K562 (cell line): ENCODE measurements at regions not wholly inside any gene's neighbourhood (a gene's known extent, or its start where the extent isn't known, plus 50 kb on each side); places are given as distances from the start of the nearest gene placed in this dataset.

Source experiments
- ATAC-seq: fragments of 200-7000 bp; cut with Tn5 transposase; 3 replicates; pipeline ENCODE4 v1.9.1; 2020; ENCODE audit warnings: moderate library complexity
- BruUV-seq: library from RNA; stranded (reverse); fragments of 400-500 nt; replicated peaks from 2 replicates; lab custom pipeline; 2021; lab: Mats Ljungman, UMichigan
- CTCF ChIA-PET: fragments of 300-600 bp; formaldehyde crosslinking; extraction: SDS; loops from one replicate; lab custom pipeline; 2021; ENCODE audit warnings: low intra/inter-chr PET ratio; lab: Yijun Ruan, JAX
- POLR2A ChIA-PET: fragments of 300-600, 350-650 bp; sonication (Branson Sonifier 250); formaldehyde crosslinking; extraction: SDS; loops from one replicate; lab custom pipeline; 2021; ENCODE audit warnings: antibody characterized with exemption, inconsistent platforms; lab: Yijun Ruan, JAX
- DNase-seq, 4 experiments: peaks; one replicate each; pipeline versions ENCODE4 v3.0.0 to v3.0.0-alpha.2; 2011 to 2018; ENCODE audit warnings: low spot score in 3 of 4, mixed read lengths in 3 of 4; ENCODE audit errors: extremely low read depth in 1 of 4
- FAIRE-seq: peaks from 2 replicates; lab custom pipeline; 2011; peaks lifted over from hg19 to GRCh38; lab: Jason Lieb, UNC
- H2AFZ ChIP-seq: 2 replicates; pipeline ENCODE4 v1.6.0; 2011; ENCODE audit warnings: low read depth, low read length, control low read depth, inconsistent platforms
- H3K27ac ChIP-seq: fragments of 200-600 bp; 3 replicates; pipeline ENCODE4 v1.8.0; 2011; ENCODE audit warnings: low read depth, mild to moderate bottlenecking, control low read depth, inconsistent platforms, low read length, moderate library complexity, mixed read lengths; ENCODE audit errors: extremely low read depth
- H3K27me3 ChIP-seq, 2 experiments: fragments of 300-600 bp in 1 of 2; 2 replicates in 1 of 2; 3 replicates in 1 of 2; pipeline versions ENCODE4 v1.6.0 to v1.8.0; 2011; ENCODE audit warnings: inconsistent platforms in 2 of 2, low read length in 2 of 2, mild to moderate bottlenecking in 1 of 2, mixed read lengths in 1 of 2, moderate library complexity in 1 of 2; ENCODE audit not compliant: control insufficient read depth in 2 of 2, insufficient read depth in 2 of 2
- H3K36me3 ChIP-seq: fragments of 300-600 bp; 3 replicates; pipeline ENCODE4 v1.8.0; 2011; ENCODE audit warnings: mild to moderate bottlenecking, low read length, inconsistent platforms; ENCODE audit not compliant: control insufficient read depth, insufficient read depth
- H3K4me1 ChIP-seq, 2 experiments: fragments of 200-600 bp in 1 of 2; replicated peaks in 1 of 2; 2 replicates in 1 of 2; 3 replicates in 1 of 2; pipeline versions ENCODE4 v1.5.1 to v1.8.0; 2011; ENCODE audit warnings: inconsistent platforms in 2 of 2, low read length in 2 of 2, mild to moderate bottlenecking in 1 of 2, mixed read lengths in 1 of 2, moderate library complexity in 1 of 2; ENCODE audit not compliant: control insufficient read depth in 2 of 2, insufficient read depth in 2 of 2
- H3K4me2 ChIP-seq: 2 replicates; pipeline ENCODE4 v1.6.1; 2011; ENCODE audit warnings: low read length, control low read depth, inconsistent platforms, mixed read lengths; ENCODE audit not compliant: insufficient read depth
- H3K4me3 ChIP-seq: fragments of 200-600 bp; sonication (generic), shearing (Covaris generic); 2 replicates; pipeline ENCODE4 v1.5.1; 2016; ENCODE audit warnings: control low read depth, inconsistent platforms
- H3K79me2 ChIP-seq: fragments of 200-600 bp; 3 replicates; pipeline ENCODE4 v1.8.0; 2011; ENCODE audit warnings: low read length, inconsistent platforms; ENCODE audit not compliant: control insufficient read depth, insufficient read depth
- H3K9ac ChIP-seq, 2 experiments: 2 replicates each; pipeline versions ENCODE4 v1.6.0 to v1.6.1; 2011; ENCODE audit warnings: low read depth in 2 of 2, low read length in 2 of 2, control low read depth in 1 of 2, inconsistent platforms in 1 of 2, mild to moderate bottlenecking in 1 of 2, mixed read lengths in 1 of 2; ENCODE audit not compliant: insufficient read depth in 1 of 2
- H3K9me1 ChIP-seq: one replicate; pipeline ENCODE4 v1.6.0; 2011; ENCODE audit warnings: inconsistent platforms, mild to moderate bottlenecking, low read length, moderate library complexity; ENCODE audit not compliant: control insufficient read depth, insufficient read depth
- H3K9me3 ChIP-seq: replicated peaks from 2 replicates; pipeline ENCODE4 v1.5.1; 2011; ENCODE audit warnings: low read depth, low read length, inconsistent platforms; ENCODE audit not compliant: control insufficient read depth, insufficient read depth
- H4K20me1 ChIP-seq: replicated peaks from 2 replicates; pipeline ENCODE4 v1.6.1; 2011; ENCODE audit warnings: low read length, inconsistent platforms, mixed read lengths; ENCODE audit not compliant: control insufficient read depth, insufficient read depth
- FOXK2 ChIP-seq, 2 experiments: fragments of 450-650 bp; IDR thresholded peaks in 1 of 2; conservative IDR thresholded peaks in 1 of 2; 2 replicates each; pipeline ENCODE4 v1.6.1; 2016; ENCODE audit warnings: low read depth in 2 of 2, mild to moderate bottlenecking in 1 of 2
- HNRNPLL ChIP-seq: fragments of 200-400 bp; formaldehyde crosslinking; IDR thresholded peaks from 2 replicates; pipeline ENCODE4 v1.6.1; 2017; ENCODE audit warnings: low read length, low read depth, mild to moderate bottlenecking; ENCODE audit not compliant: poor library complexity, severe bottlenecking
- JUNB ChIP-seq: fragments of 450-650 bp; formaldehyde crosslinking; conservative IDR thresholded peaks from 2 replicates; pipeline ENCODE4 v1.4.0; 2020; ENCODE audit warnings: mild to moderate bottlenecking
- JUND ChIP-seq, 2 experiments: IDR thresholded peaks; 2 replicates in 1 of 2; 3 replicates in 1 of 2; pipeline ENCODE4 v1.6.1; 2011; ENCODE audit warnings: borderline replicate concordance in 2 of 2, low read depth in 2 of 2, low read length in 2 of 2, improper control_type of control experiment in 1 of 2, missing biosample characterization in 1 of 2, missing genetic modification characterization in 1 of 2, missing genetic modification reagents in 1 of 2
- KLF13 ChIP-seq: fragments of 450-650 bp; IDR thresholded peaks from 2 replicates; pipeline ENCODE4 v1.6.1; 2016; ENCODE audit warnings: missing genetic modification characterization, low read depth, mild to moderate bottlenecking, missing compliant biosample characterization, moderate library complexity, borderline replicate concordance
- MTA2 ChIP-seq: fragments of 450-650 bp; IDR thresholded peaks from 2 replicates; pipeline ENCODE4 v1.6.1; 2016; ENCODE audit warnings: low read depth
- NR1H2 ChIP-seq: sonication (generic); formaldehyde crosslinking; IDR thresholded peaks from 2 replicates; pipeline ENCODE4 v1.4.0; 2020; ENCODE audit warnings: mild to moderate bottlenecking, missing genetic modification reagents
- RFX5 ChIP-seq: IDR thresholded peaks from 2 replicates; pipeline ENCODE4 v1.6.1; 2011; ENCODE audit warnings: low read depth, mild to moderate bottlenecking, improper control_type of control experiment, low read length
- SMARCA5 ChIP-seq: fragments of 450-650 bp; IDR thresholded peaks from 2 replicates; pipeline ENCODE4 v1.6.1; 2016
- SMC3 ChIP-seq: conservative IDR thresholded peaks from 2 replicates; pipeline ENCODE4 v1.6.1; 2011; ENCODE audit warnings: low read depth, low read length, improper control_type of control experiment; ENCODE audit not compliant: insufficient read depth
- TAF15 ChIP-seq: fragments of 200-400 bp; formaldehyde crosslinking; IDR thresholded peaks from 2 replicates; pipeline ENCODE4 v1.6.1; 2017; ENCODE audit warnings: mild to moderate bottlenecking, low read depth, low read length, moderate library complexity
- U2AF1 ChIP-seq: fragments of 200-400 bp; formaldehyde crosslinking; optimal IDR thresholded peaks from 2 replicates; pipeline ENCODE3; 2017; ENCODE audit warnings: mild to moderate bottlenecking, low read depth, low read length, moderate library complexity
- ZC3H11A ChIP-seq: IDR thresholded peaks from 2 replicates; pipeline ENCODE4 v1.6.1; 2012; ENCODE audit warnings: low read depth, low read length, improper control_type of control experiment
- ZC3H8 ChIP-seq: fragments of 450-650 bp; IDR thresholded peaks from 2 replicates; pipeline ENCODE4 v1.6.1; 2017
- WGBS: fragments of 100-300 bp; shearing (Covaris generic); methylation state at CpG from one replicate; pipeline ENCODE4 v1.1.6; 2016; ENCODE audit warnings: low coverage, mixed read lengths; ENCODE audit not compliant: insufficient coverage; ENCODE audit errors: missing lambda C conversion rate; 5-methylcytosine and 5-hydroxymethylcytosine counted together
- in situ Hi-C: fragments of 300-500 bp; cut with MboI; formaldehyde crosslinking; loops from 4 replicates; pipeline ENCODE4 v1.15.0; 2018; ENCODE audit warnings: inconsistent platforms, mixed read lengths
- intact Hi-C: fragments of 100-400 bp; cut with micrococcal nuclease; formaldehyde crosslinking; loops from 2 replicates; pipeline ENCODE4 v1.14.2; 2022
- TF ChIP-seq, protein P1 (sequence below), 2 experiments: fragments of 450-650 bp; conservative IDR thresholded peaks; 2 replicates each; pipeline ENCODE4 v1.6.1; 2017; ENCODE audit warnings: mild to moderate bottlenecking in 2 of 2, moderate library complexity in 2 of 2
- TF ChIP-seq, protein P2 (sequence below): fragments of 450-650 bp; IDR thresholded peaks from 2 replicates; pipeline ENCODE4 v1.7.0; 2016; ENCODE audit warnings: borderline replicate concordance

DNA sequence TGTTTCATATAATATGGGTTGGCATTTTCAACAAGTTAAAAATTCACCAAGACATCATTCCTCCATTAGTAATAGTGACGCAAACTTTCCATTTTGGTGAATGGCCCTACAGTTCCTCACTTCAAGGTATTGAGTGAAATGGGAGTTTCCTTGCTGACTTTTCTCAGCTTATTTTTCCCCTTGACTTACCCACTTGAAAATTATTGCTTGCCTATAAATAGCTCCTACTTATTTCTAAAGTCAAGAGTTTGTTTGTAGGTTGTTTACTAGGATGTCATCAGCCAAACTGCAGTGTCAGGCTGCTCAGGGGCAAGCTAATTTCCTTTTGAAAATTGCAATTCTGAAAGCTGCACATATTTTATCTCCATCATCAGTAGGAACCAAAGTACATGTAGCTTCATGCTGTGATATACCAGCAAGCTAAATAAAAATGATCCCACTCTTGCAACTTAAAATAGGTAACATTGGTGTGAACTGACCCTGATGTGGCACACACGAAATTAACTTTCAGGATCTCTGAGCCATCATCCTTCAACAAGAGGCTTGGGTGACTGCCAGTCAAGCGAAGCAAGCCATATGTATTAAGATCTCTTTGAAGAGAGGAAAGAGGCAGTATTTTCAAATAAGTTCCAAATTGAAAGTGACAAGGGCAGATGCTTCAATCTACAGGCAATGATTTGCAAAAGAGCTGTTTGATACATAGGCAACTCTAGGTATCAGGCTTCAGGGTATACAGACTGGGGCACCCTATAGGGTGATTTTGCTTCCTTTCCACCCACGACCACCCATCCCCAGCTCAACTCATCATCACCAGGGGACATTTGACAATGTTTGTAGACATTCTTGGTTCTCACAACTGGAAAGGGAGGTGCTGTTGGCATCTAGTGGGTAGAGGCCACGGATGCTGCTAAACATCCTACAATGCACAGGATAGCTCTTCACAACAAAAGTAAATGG lies 66.8 kb upstream of the RASGRP1 start:
- Histone ChIP-seq H3K27ac (no peak overlapping the region), H3K27me3 (peaks cover 0 to 11% of the 10 kb centered on the region in 2 experiments; a peak in 1 of 5 replicates), H3K9me1 (no peaks in the 10 kb centered on the region), H2AFZ (no peak overlapping the region), H3K9ac (no peak overlapping the region), H3K4me1 (peaks cover 0 to 2% of the 10 kb centered on the region in 2 experiments; a peak in 2 of 5 replicates), H3K4me3 (no peak overlapping the region), H3K9me3 (no peaks in the 10 kb centered on the region), H3K4me2 (no peak overlapping the region), H4K20me1 (no peaks in the 10 kb centered on the region), H3K36me3 (no peaks in the 10 kb centered on the region), H3K79me2 (no peaks in the 10 kb centered on the region)
- DNase-seq (no peak), ATAC-seq (no peak), FAIRE-seq (no peak)
- ChIA-PET CTCF (no interaction called here), POLR2A (interaction anchor here (0.9 kb wide), 3 partner anchors 11 to 18 kb away, joined by 3 read pairs; no protein-coding TSS in a partner anchor)
- no TSS peak for BruUV-seq
- intact Hi-C loops (no loop called here), in situ Hi-C loops (no loop called here)
- WGBS: 3% methylated on average over 5 of the region's 5 CpGs
- TF ChIP-seq RFX5 (no peak), SMARCA5 (no peak), NR1H2 (CRISPR knock-in tag) (no peak), KLF13 (no peak), ZC3H8 (no peak), SMC3 (no peak), U2AF1 (no peak), TAF15 (no peak), FOXK2 (conservative IDR thresholded peaks at IDR 0.05 in 1 of 2, IDR thresholded peaks at IDR 0.05 in 1 of 2; ENCODE audit: low read depth in 2 of 2) (no peak), HNRNPLL (no peak), JUND (IDR thresholded peaks at IDR 0.05; ENCODE audit: borderline replicate concordance, low read depth, low read length) (no peak), JUND (tag; IDR thresholded peaks at IDR 0.05; ENCODE audit: borderline replicate concordance, low read depth, low read length) (no peak), JUNB (no peak), ZC3H11A (no peak), MTA2 (no peak)
- TF ChIP-seq, protein P1, sequence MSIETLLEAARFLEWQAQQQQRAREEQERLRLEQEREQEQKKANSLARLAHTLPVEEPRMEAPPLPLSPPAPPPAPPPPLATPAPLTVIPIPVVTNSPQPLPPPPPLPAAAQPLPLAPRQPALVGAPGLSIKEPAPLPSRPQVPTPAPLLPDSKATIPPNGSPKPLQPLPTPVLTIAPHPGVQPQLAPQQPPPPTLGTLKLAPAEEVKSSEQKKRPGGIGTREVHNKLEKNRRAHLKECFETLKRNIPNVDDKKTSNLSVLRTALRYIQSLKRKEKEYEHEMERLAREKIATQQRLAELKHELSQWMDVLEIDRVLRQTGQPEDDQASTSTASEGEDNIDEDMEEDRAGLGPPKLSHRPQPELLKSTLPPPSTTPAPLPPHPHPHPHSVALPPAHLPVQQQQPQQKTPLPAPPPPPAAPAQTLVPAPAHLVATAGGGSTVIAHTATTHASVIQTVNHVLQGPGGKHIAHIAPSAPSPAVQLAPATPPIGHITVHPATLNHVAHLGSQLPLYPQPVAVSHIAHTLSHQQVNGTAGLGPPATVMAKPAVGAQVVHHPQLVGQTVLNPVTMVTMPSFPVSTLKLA (conservative IDR thresholded peaks at IDR 0.05): no peak
- TF ChIP-seq, protein P2, sequence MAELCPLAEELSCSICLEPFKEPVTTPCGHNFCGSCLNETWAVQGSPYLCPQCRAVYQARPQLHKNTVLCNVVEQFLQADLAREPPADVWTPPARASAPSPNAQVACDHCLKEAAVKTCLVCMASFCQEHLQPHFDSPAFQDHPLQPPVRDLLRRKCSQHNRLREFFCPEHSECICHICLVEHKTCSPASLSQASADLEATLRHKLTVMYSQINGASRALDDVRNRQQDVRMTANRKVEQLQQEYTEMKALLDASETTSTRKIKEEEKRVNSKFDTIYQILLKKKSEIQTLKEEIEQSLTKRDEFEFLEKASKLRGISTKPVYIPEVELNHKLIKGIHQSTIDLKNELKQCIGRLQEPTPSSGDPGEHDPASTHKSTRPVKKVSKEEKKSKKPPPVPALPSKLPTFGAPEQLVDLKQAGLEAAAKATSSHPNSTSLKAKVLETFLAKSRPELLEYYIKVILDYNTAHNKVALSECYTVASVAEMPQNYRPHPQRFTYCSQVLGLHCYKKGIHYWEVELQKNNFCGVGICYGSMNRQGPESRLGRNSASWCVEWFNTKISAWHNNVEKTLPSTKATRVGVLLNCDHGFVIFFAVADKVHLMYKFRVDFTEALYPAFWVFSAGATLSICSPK: no peak
